ENCODE measurements at regions not wholly inside any gene's neighbourhood (a gene's known extent, or its start where the extent isn't known, plus 50 kb on each side); places are given as distances from the start of the nearest gene placed in this dataset.

DNA sequence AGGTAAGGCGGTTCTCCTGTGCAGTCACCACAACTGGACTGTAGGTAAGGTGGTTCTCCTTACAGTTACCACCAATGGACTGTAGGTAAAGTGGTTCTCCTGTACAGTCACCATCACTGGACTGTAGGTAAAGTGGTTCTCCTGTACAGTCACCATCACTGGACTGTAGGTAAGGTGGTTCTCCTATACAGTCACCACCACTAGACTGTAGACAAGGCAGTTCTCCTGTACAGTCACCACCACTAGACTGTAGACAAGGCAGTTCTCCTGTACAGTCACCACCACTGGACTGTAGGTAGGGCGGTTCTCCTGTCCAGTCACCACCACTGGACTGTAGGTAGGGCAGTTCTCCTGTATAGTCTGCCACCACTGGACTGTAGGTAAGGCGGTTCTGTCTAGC, 212.3 kb downstream of the TFAP2A start:
- H3K4me2 ChIP-seq (ENCODE audit: low read length) = no peak overlapping the region
- TF ChIP-seq CBX3 (IDR thresholded peaks at IDR 0.05; ENCODE audit: low read depth) (no peak), SP1 (IDR thresholded peaks at IDR 0.05; ENCODE audit: low read depth) (no peak), JUND (IDR thresholded peaks at IDR 0.05) (no peak), ZNF274 (IDR thresholded peaks at IDR 0.05; ENCODE audit: low read depth, low read length) (no peak), RAD21 (IDR thresholded peaks at IDR 0.05; ENCODE audit: low read depth) (no peak), EGR1 (IDR thresholded peaks at IDR 0.05; ENCODE audit: low read depth) (no peak), SIN3A (IDR thresholded peaks at IDR 0.05; ENCODE audit: low read depth) (no peak), POLR2AphosphoS5 (IDR thresholded peaks at IDR 0.05; ENCODE audit: low read depth, low read length) (no peak), POLR2A (IDR thresholded peaks at IDR 0.05; ENCODE audit: borderline replicate concordance, extremely low read depth, insufficient read depth, insufficient read length) (no peak), ELF1 (IDR thresholded peaks at IDR 0.05; ENCODE audit: borderline replicate concordance, low read depth) (no peak)
- TF ChIP-seq, protein P1, sequence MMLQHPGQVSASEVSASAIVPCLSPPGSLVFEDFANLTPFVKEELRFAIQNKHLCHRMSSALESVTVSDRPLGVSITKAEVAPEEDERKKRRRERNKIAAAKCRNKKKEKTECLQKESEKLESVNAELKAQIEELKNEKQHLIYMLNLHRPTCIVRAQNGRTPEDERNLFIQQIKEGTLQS (IDR thresholded peaks at IDR 0.05) = no peak
- TF ChIP-seq, protein P2, sequence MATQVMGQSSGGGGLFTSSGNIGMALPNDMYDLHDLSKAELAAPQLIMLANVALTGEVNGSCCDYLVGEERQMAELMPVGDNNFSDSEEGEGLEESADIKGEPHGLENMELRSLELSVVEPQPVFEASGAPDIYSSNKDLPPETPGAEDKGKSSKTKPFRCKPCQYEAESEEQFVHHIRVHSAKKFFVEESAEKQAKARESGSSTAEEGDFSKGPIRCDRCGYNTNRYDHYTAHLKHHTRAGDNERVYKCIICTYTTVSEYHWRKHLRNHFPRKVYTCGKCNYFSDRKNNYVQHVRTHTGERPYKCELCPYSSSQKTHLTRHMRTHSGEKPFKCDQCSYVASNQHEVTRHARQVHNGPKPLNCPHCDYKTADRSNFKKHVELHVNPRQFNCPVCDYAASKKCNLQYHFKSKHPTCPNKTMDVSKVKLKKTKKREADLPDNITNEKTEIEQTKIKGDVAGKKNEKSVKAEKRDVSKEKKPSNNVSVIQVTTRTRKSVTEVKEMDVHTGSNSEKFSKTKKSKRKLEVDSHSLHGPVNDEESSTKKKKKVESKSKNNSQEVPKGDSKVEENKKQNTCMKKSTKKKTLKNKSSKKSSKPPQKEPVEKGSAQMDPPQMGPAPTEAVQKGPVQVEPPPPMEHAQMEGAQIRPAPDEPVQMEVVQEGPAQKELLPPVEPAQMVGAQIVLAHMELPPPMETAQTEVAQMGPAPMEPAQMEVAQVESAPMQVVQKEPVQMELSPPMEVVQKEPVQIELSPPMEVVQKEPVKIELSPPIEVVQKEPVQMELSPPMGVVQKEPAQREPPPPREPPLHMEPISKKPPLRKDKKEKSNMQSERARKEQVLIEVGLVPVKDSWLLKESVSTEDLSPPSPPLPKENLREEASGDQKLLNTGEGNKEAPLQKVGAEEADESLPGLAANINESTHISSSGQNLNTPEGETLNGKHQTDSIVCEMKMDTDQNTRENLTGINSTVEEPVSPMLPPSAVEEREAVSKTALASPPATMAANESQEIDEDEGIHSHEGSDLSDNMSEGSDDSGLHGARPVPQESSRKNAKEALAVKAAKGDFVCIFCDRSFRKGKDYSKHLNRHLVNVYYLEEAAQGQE (IDR thresholded peaks at IDR 0.05; ENCODE audit: low read depth) = no peak
- TF ChIP-seq, protein P3, sequence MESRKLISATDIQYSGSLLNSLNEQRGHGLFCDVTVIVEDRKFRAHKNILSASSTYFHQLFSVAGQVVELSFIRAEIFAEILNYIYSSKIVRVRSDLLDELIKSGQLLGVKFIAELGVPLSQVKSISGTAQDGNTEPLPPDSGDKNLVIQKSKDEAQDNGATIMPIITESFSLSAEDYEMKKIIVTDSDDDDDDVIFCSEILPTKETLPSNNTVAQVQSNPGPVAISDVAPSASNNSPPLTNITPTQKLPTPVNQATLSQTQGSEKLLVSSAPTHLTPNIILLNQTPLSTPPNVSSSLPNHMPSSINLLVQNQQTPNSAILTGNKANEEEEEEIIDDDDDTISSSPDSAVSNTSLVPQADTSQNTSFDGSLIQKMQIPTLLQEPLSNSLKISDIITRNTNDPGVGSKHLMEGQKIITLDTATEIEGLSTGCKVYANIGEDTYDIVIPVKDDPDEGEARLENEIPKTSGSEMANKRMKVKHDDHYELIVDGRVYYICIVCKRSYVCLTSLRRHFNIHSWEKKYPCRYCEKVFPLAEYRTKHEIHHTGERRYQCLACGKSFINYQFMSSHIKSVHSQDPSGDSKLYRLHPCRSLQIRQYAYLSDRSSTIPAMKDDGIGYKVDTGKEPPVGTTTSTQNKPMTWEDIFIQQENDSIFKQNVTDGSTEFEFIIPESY (IDR thresholded peaks at IDR 0.05; ENCODE audit: extremely low read depth, insufficient replicate concordance, low read length) = no peak
- TF ChIP-seq, protein P4, sequence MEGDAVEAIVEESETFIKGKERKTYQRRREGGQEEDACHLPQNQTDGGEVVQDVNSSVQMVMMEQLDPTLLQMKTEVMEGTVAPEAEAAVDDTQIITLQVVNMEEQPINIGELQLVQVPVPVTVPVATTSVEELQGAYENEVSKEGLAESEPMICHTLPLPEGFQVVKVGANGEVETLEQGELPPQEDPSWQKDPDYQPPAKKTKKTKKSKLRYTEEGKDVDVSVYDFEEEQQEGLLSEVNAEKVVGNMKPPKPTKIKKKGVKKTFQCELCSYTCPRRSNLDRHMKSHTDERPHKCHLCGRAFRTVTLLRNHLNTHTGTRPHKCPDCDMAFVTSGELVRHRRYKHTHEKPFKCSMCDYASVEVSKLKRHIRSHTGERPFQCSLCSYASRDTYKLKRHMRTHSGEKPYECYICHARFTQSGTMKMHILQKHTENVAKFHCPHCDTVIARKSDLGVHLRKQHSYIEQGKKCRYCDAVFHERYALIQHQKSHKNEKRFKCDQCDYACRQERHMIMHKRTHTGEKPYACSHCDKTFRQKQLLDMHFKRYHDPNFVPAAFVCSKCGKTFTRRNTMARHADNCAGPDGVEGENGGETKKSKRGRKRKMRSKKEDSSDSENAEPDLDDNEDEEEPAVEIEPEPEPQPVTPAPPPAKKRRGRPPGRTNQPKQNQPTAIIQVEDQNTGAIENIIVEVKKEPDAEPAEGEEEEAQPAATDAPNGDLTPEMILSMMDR (IDR thresholded peaks at IDR 0.05 in 2 of 3, conservative IDR thresholded peaks at IDR 0.05 in 1 of 3; ENCODE audit: borderline replicate concordance in 1 of 3, insufficient read depth in 1 of 3, low read depth in 2 of 3, low read length in 2 of 3) = no peak
- RAD21 ChIA-PET (ENCODE audit: low non-redundant PET in 1 of 2, low total read pairs in 2 of 2, uncharacterized antibody in 2 of 2, unreplicated experiment in 2 of 2) = no interaction called here
- intact Hi-C loops (cut with micrococcal nuclease) = no loop called here
- H3K9me2 ChIP-seq (ENCODE audit: insufficient read depth) = no peaks in the 10 kb centered on the region; the same call in 1 of the 2 replicates
- no peaks in the 10 kb centered on the region for H3K27me3 ChIP-seq (ENCODE audit: insufficient read depth, low read length)
- H3K79me2 ChIP-seq (ENCODE audit: insufficient read depth, low read length) = no peaks in the 10 kb centered on the region
- H3K4me3 ChIP-seq (replicated peaks in 1 of 2; ENCODE audit: low read depth in 1 of 2, low read length in 2 of 2) = no peak overlapping the region
- POLR2A ChIA-PET = no interaction called here
- H3K36me3 ChIP-seq (ENCODE audit: control insufficient read depth in 1 of 2, insufficient read depth in 2 of 2, low read length in 2 of 2) = no peaks in the 10 kb centered on the region
- no peaks in the 10 kb centered on the region for H4K20me1 ChIP-seq (ENCODE audit: insufficient read depth)
- H3K27ac ChIP-seq (ENCODE audit: low read depth, low read length) = no peak overlapping the region
- H3K9me3 ChIP-seq (ENCODE audit: control insufficient read depth in 1 of 2, insufficient read depth in 1 of 2, low read depth in 1 of 2, low read length in 2 of 2) = no peaks in the 10 kb centered on the region
- no TSS peak for BruUV-seq (replicated peaks)
- DNase-seq (ENCODE audit: low read depth, low spot score) (no peak), ATAC-seq (no peak)
- CTCF ChIA-PET = no interaction called here
- H3K9ac ChIP-seq (ENCODE audit: low read length) = no peak overlapping the region
- H3K4me1 ChIP-seq (ENCODE audit: control insufficient read depth in 1 of 2, insufficient read depth in 2 of 2, low read length in 2 of 2) = no peaks in the 10 kb centered on the region
- H2AFZ ChIP-seq (ENCODE audit: low read depth, low read length, poor library complexity, severe bottlenecking) = no peak overlapping the region
